CD4-positive, alpha-beta T cell treated with Interleukin-6 at 100 ng/mL for 8 hours (primary cell): ENCODE measurements at regions not wholly inside any gene's neighbourhood (a gene's known extent, or its start where the extent isn't known, plus 50 kb on each side); places are given as distances from the start of the nearest gene placed in this dataset.
"Not testable (repeated sequence)": the region's sequence is repeated elsewhere in the genome, so short reads cannot be mapped to it uniquely, and the experiment has no call there.

Experiments used
- DNase-seq: peaks from one replicate; pipeline ENCODE4 v3.0.0-alpha.2; 2020; ENCODE audit warnings: mixed read lengths, low spot score

- DNase-seq: not testable (repeated sequence)
Measured at GRCh38 chr7:97928844-97929243, 56.6 kb upstream of the ASNS start.

GRCh38 chr7:97927790-97928748 is 55.9 kb upstream of the ASNS start:
- peak; percentile 40 for DNase-seq
